ENCODE measurements at regions not wholly inside any gene's neighbourhood (a gene's known extent, or its start where the extent isn't known, plus 50 kb on each side); places are given as distances from the start of the nearest gene placed in this dataset.

DNA sequence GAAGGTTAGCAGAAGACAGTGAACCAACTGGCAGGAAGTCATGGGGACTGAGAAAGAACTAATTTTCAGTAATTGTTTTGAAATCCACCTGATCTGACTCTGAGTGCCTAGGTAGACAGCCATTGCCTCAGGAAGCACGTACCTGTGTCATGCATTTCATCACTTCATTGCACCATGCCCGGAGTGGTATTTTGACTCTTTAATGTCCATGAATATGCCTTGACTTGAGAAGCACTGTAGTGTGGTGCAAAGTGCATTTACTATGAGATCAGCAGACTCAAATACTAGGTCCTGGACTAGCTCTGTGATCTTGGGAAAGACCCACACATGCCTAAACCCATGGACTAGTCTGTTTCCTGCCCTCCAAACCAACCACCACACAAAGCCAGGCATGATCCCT lies 370.9 kb upstream of the MARCKS start:
- H3K36me3 ChIP-seq (ENCODE audit: control insufficient read depth, insufficient read depth, low read length): no peaks in the 10 kb centered on the region
- H3K4me3 ChIP-seq (ENCODE audit: low read depth, low read length): no peak overlapping the region
- TF ChIP-seq, protein P1, sequence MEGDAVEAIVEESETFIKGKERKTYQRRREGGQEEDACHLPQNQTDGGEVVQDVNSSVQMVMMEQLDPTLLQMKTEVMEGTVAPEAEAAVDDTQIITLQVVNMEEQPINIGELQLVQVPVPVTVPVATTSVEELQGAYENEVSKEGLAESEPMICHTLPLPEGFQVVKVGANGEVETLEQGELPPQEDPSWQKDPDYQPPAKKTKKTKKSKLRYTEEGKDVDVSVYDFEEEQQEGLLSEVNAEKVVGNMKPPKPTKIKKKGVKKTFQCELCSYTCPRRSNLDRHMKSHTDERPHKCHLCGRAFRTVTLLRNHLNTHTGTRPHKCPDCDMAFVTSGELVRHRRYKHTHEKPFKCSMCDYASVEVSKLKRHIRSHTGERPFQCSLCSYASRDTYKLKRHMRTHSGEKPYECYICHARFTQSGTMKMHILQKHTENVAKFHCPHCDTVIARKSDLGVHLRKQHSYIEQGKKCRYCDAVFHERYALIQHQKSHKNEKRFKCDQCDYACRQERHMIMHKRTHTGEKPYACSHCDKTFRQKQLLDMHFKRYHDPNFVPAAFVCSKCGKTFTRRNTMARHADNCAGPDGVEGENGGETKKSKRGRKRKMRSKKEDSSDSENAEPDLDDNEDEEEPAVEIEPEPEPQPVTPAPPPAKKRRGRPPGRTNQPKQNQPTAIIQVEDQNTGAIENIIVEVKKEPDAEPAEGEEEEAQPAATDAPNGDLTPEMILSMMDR (IDR thresholded peaks at IDR 0.05; ENCODE audit: insufficient read depth, low read depth, low read length): no peak
- ChIA-PET POLR2A (no interaction called here), CTCF (no interaction called here)
- DNase-seq (ENCODE audit: low read depth): no peak
- H3K27me3 ChIP-seq (ENCODE audit: control insufficient read depth, insufficient read depth, low read length): no peaks in the 10 kb centered on the region

DNA sequence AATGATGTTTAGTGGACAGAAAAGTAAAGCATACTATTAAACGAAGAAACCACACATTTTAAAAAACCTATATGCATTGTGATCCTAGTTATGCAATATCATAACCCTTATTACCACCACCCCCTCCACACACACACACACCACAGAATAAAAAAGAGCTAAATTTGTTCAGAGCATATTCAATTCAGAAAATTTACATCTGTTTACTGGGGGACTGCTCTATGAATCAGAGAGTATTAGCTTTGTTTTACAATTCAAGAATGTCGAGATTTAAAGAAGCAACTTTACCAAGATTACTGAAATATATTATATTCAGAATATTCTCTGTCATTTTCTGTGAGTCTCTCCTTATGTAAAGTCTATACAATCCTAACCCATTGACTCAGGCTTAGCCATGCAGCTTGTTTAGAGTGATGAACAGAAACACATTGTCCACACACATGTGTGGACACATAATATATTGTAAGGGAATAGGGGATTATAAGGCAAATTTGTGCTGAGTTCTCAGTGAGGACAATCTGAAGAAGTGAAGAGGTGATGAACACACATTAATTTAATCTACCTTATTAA lies 369.6 kb upstream of the MARCKS start:
- Histone ChIP-seq H3K27me3 (ENCODE audit: control insufficient read depth, insufficient read depth, low read length) (no peaks in the 10 kb centered on the region), H3K4me3 (ENCODE audit: low read depth, low read length) (no peak overlapping the region), H3K36me3 (ENCODE audit: control insufficient read depth, insufficient read depth, low read length) (no peaks in the 10 kb centered on the region)
- CTCF ChIA-PET: interaction anchor here (0.8 to 1.5 kb wide), 2 partner anchors 10 to 22 kb away, joined by 4 read pairs; no protein-coding TSS in a partner anchor
- TF ChIP-seq, protein P1 (IDR thresholded peaks at IDR 0.05; ENCODE audit: insufficient read depth, low read depth, low read length): no peak
- DNase-seq (ENCODE audit: low read depth): no peak
- POLR2A ChIA-PET: no interaction called here

DNA sequence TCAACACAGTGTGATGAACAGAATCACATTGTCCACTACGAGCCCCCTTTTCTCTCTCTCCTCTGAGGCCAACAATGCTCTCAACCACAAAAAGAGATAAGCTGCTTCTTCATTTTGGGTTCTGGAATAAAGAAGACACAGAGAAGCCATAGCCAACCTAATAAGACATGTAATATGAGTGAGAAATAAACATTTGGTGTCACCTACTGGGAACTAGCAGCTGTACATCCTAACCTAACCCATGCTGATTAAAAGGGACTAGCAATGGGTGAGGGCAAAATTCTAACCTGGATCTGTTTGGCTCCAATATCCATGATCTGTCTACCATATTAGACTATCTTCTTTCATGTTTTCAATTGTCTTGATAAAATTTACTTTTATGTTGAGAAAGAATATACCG lies 369.1 kb upstream of the MARCKS start:
- Histone ChIP-seq H3K36me3 (ENCODE audit: control insufficient read depth, insufficient read depth, low read length) (no peaks in the 10 kb centered on the region), H3K27me3 (ENCODE audit: control insufficient read depth, insufficient read depth, low read length) (no peaks in the 10 kb centered on the region), H3K4me3 (ENCODE audit: low read depth, low read length) (no peak overlapping the region)
- TF ChIP-seq, protein P1 (IDR thresholded peaks at IDR 0.05; ENCODE audit: insufficient read depth, low read depth, low read length): no peak
- DNase-seq (ENCODE audit: low read depth): no peak
- ChIA-PET CTCF (interaction anchor here (0.8 to 1.5 kb wide), 3 partner anchors 8 to 23 kb away, joined by 3 to 4 read pairs (median 4); no protein-coding TSS in a partner anchor), POLR2A (no interaction called here)

DNA sequence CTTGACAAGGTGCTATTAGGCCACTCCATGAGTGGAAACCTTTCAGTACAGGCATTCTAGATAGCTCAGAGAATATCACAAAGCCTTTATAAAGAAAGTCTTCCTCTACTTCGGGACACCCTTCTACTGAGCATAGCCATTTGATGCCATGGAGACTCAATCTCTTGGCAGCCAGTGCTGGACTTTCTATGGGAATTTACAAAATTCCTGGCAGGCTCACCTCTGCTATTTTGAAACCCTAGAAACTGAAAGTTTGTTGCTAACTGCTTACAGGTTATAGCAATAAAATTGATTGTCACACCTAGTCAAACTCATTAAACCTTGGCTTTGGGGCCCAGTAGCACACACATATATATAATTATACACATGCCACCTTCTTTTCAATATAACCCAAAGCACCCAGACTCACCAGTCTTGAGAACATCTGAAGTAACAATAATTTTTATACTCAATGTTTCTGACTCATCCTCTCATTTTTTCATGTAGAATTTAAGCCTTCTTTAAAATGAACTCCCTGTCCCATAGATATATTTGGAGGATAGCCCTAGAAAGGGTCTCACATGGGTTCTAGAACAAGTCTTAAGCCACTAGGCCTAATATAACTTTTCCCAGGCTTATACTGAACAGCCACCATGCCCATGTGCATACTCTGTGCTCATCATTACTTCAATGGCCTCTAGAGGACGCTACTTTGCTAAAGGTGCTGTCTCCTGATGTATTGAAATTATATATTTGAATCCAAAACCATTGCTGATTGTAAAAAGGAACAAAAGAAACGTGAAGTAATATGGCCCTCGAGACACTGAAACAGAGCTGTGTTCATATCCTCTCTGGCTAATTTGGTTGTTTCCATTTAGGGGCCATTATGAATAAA lies 368.1 kb upstream of the MARCKS start:
- Histone ChIP-seq H3K4me3 (ENCODE audit: low read depth, low read length) (no peak overlapping the region), H3K36me3 (ENCODE audit: control insufficient read depth, insufficient read depth, low read length) (no peaks in the 10 kb centered on the region), H3K27me3 (ENCODE audit: control insufficient read depth, insufficient read depth, low read length) (no peaks in the 10 kb centered on the region)
- POLR2A ChIA-PET: no interaction called here
- CTCF ChIA-PET: interaction anchor here (0.6 to 1.5 kb wide), 7 partner anchors 9 to 366 kb away, joined by 3 to 5 read pairs (median 3); no protein-coding TSS in a partner anchor
- no peak for DNase-seq (ENCODE audit: low read depth)
- TF ChIP-seq, protein P1 (IDR thresholded peaks at IDR 0.05; ENCODE audit: insufficient read depth, low read depth, low read length): no peak

Measured in BJ (cell line).